Keratinocyte (primary cell): ENCODE measurements at regions not wholly inside any gene's neighbourhood (a gene's known extent, or its start where the extent isn't known, plus 50 kb on each side); places are given as distances from the start of the nearest gene placed in this dataset.
"Not testable (repeated sequence)": the region's sequence is repeated elsewhere in the genome, so short reads cannot be mapped to it uniquely, and the experiment has no call there.

Experiments used
- DNase-seq: peaks from one replicate; pipeline ENCODE4 v3.0.0-alpha.2; 2011; ENCODE audit warnings: low read depth, missing footprints, low spot score
- FAIRE-seq: peaks from 2 replicates; lab custom pipeline; 2011; peaks lifted over from hg19 to GRCh38; lab: Jason Lieb, UNC
- H2AFZ ChIP-seq: 2 replicates; pipeline ENCODE4 v1.6.0; 2012; ENCODE audit warnings: low read length, control low read depth, inconsistent platforms; ENCODE audit not compliant: control insufficient read depth
- H3K27ac ChIP-seq: 2 replicates; pipeline ENCODE4 v1.5.1; 2011; ENCODE audit warnings: low read length; ENCODE audit not compliant: control insufficient read depth, insufficient read depth
- H3K27me3 ChIP-seq: 3 replicates; pipeline ENCODE4 v1.6.0; 2011; ENCODE audit warnings: low read length; ENCODE audit not compliant: control insufficient read depth, insufficient read depth; ENCODE audit errors: extremely low read depth
- H3K36me3 ChIP-seq, 2 experiments: 2 replicates in 1 of 2; 3 replicates in 1 of 2; pipeline ENCODE4 v1.5.1; 2011; ENCODE audit warnings: low read length in 2 of 2, mild to moderate bottlenecking in 1 of 2; ENCODE audit not compliant: control insufficient read depth in 2 of 2, insufficient read depth in 2 of 2; ENCODE audit errors: extremely low read depth in 1 of 2
- H3K4me1 ChIP-seq: 3 replicates; pipeline ENCODE4 v1.5.1; 2011; ENCODE audit warnings: low read length; ENCODE audit not compliant: control insufficient read depth, insufficient read depth; ENCODE audit errors: extremely low read depth
- H3K4me2 ChIP-seq: 3 replicates; pipeline ENCODE4 v1.6.0; 2011; ENCODE audit warnings: low read depth, low read length; ENCODE audit not compliant: control insufficient read depth, insufficient read depth; ENCODE audit errors: extremely low read depth
- H3K4me3 ChIP-seq, 3 experiments: fragments of 200-600 bp in 1 of 3; sonication (generic) in 1 of 3; 2 replicates in 2 of 3; 3 replicates in 1 of 3; pipeline ENCODE4 v1.5.1; 2011 to 2016; ENCODE audit warnings: low read length in 3 of 3, mild to moderate bottlenecking in 3 of 3, control low read depth in 2 of 3, inconsistent platforms in 1 of 3, low read depth in 1 of 3, mixed read lengths in 1 of 3, mixed run types in 1 of 3, moderate library complexity in 1 of 3; ENCODE audit not compliant: control insufficient read depth in 2 of 3, insufficient read depth in 2 of 3; ENCODE audit errors: extremely low read depth in 1 of 3
- H3K79me2 ChIP-seq: 2 replicates; pipeline ENCODE4 v1.6.0; 2012; ENCODE audit warnings: low read length; ENCODE audit not compliant: control insufficient read depth, insufficient read depth
- H3K9ac ChIP-seq: 3 replicates; pipeline ENCODE4 v1.6.0; 2011; ENCODE audit warnings: low read length; ENCODE audit not compliant: control insufficient read depth, insufficient read depth; ENCODE audit errors: extremely low read depth
- H3K9me1 ChIP-seq: 3 replicates; pipeline ENCODE4 v1.6.0; 2011; ENCODE audit warnings: low read length; ENCODE audit not compliant: control insufficient read depth, insufficient read depth; ENCODE audit errors: extremely low read depth
- H3K9me3 ChIP-seq: 2 replicates; pipeline ENCODE4 v1.5.1; 2012; ENCODE audit warnings: low read depth, low read length; ENCODE audit not compliant: control insufficient read depth
- H4K20me1 ChIP-seq: 3 replicates; pipeline ENCODE4 v1.6.0; 2011; ENCODE audit warnings: low read length; ENCODE audit not compliant: control insufficient read depth, insufficient read depth; ENCODE audit errors: extremely low read depth
- EZH2 ChIP-seq: IDR thresholded peaks from one replicate; pipeline ENCODE4 v1.6.1; 2012; ENCODE audit warnings: inconsistent platforms, mild to moderate bottlenecking, low read length, moderate library complexity
- dilution Hi-C: fragments of 300-500 bp; cut with MboI; formaldehyde crosslinking; loops from one replicate; pipeline ENCODE4 v1.7.0; 2020; ENCODE audit warnings: low sequenced_read_pairs; ENCODE audit not compliant: extremely low pct_ligation_motif_present
- TF ChIP-seq, protein P1 (sequence below), 3 experiments: IDR thresholded peaks in 1 of 3; conservative IDR thresholded peaks in 1 of 3; optimal IDR thresholded peaks in 1 of 3; 2 replicates in 2 of 3; 3 replicates in 1 of 3; pipeline versions ENCODE3 to v1.5.1; 2011; ENCODE audit warnings: low read length in 3 of 3, mild to moderate bottlenecking in 3 of 3, moderate library complexity in 2 of 3, control low read depth in 1 of 3, inconsistent platforms in 1 of 3; ENCODE audit not compliant: insufficient read depth in 2 of 3; ENCODE audit errors: extremely low read depth in 1 of 3

DNA sequence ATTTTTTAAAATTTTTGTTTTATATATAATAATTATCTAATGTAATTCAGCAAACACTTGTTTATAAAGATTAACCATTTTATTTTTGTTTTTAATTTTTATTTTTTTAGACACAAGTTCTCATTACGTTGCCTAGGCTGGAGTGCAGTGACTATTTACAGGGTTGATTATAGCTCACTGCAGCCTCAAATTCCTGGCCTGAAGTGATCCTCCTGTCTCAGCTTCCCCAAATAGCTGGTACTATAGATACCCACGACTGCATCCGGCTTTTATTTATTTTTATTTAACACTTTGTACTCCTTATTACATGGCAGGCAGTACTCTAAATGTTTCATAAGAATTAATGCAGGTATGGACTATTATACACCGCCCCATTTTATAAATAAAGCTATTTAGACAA lies 288.7 kb downstream of the MDFIC start:
- Histone ChIP-seq H3K4me2 (no peak overlapping the region), H2AFZ (no peak overlapping the region), H3K36me3 (no peaks in the 10 kb centered on the region), H3K9me3 (no peaks in the 10 kb centered on the region), H4K20me1 (no peaks in the 10 kb centered on the region), H3K27ac (no peak overlapping the region), H3K9ac (no peak overlapping the region), H3K9me1 (no peaks in the 10 kb centered on the region), H3K27me3 (no peaks in the 10 kb centered on the region), H3K79me2 (no peaks in the 10 kb centered on the region), H3K4me3 (no peak overlapping the region), H3K4me1 (no peaks in the 10 kb centered on the region)
- FAIRE-seq (no peak), DNase-seq (no peak)
- dilution Hi-C loops = no loop called here
- TF ChIP-seq, protein P1, sequence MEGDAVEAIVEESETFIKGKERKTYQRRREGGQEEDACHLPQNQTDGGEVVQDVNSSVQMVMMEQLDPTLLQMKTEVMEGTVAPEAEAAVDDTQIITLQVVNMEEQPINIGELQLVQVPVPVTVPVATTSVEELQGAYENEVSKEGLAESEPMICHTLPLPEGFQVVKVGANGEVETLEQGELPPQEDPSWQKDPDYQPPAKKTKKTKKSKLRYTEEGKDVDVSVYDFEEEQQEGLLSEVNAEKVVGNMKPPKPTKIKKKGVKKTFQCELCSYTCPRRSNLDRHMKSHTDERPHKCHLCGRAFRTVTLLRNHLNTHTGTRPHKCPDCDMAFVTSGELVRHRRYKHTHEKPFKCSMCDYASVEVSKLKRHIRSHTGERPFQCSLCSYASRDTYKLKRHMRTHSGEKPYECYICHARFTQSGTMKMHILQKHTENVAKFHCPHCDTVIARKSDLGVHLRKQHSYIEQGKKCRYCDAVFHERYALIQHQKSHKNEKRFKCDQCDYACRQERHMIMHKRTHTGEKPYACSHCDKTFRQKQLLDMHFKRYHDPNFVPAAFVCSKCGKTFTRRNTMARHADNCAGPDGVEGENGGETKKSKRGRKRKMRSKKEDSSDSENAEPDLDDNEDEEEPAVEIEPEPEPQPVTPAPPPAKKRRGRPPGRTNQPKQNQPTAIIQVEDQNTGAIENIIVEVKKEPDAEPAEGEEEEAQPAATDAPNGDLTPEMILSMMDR (optimal IDR thresholded peaks at IDR 0.05 in 1 of 3, IDR thresholded peaks at IDR 0.05 in 1 of 3, conservative IDR thresholded peaks at IDR 0.05 in 1 of 3; ENCODE audit: extremely low read depth in 1 of 3, insufficient read depth in 2 of 3, low read length in 3 of 3) = no peak
- TF ChIP-seq EZH2 = no peak

DNA sequence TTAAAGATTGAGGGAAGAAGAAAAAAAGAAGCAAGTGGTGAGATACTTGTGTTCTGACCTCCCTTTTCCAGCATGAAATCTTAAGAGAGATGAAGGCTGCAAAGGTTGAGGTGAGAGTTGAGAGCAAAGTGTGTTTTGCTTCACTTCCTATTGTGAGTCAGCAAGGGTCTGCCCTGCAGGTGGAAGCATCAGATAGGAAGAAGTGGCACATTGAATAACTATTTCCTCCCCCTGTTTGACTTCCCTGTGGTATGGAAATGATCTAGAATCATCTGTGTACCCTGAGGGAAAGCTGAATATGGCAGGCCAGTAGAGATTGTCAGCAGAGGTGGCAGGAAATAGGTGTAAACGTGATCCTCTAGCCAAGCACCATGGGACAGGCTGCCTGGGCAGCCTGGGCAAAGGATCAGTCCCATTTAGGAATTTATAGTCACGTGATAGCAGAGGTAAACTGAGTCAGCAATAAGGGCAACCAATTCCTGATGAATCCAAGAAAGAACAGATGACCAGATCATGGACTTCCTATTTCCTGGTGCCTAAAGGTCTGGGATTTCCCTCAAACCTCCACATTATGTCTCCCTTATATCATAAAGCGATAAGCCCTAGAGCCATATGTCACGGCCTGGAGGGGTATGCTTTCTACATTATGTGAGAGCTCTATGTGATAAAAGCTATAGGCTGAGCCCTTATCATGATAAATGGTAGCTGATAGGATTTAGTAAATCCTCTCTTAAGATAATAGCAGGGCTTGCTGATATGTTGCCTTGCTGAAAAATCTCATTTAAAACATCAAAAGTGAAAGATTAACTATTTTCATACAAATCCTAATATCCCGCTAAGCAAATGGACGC lies 287.0 kb downstream of the MDFIC start:
- Histone ChIP-seq H4K20me1 (no peaks in the 10 kb centered on the region), H3K9ac (no peak overlapping the region), H3K27ac (no peak overlapping the region), H3K4me3 (no peak overlapping the region), H3K79me2 (no peaks in the 10 kb centered on the region), H3K4me1 (no peaks in the 10 kb centered on the region), H3K9me3 (no peaks in the 10 kb centered on the region), H3K27me3 (no peaks in the 10 kb centered on the region), H2AFZ (no peak overlapping the region), H3K4me2 (no peak overlapping the region), H3K36me3 (no peaks in the 10 kb centered on the region), H3K9me1 (no peaks in the 10 kb centered on the region)
- TF ChIP-seq, protein P1 (optimal IDR thresholded peaks at IDR 0.05 in 1 of 3, IDR thresholded peaks at IDR 0.05 in 1 of 3, conservative IDR thresholded peaks at IDR 0.05 in 1 of 3; ENCODE audit: extremely low read depth in 1 of 3, insufficient read depth in 2 of 3, low read length in 3 of 3) = peak in 1 of 3 experiments; percentile 30
- TF ChIP-seq EZH2 = no peak
- DNase-seq = no peak
- FAIRE-seq = no peak
- dilution Hi-C loops = no loop called here

DNA sequence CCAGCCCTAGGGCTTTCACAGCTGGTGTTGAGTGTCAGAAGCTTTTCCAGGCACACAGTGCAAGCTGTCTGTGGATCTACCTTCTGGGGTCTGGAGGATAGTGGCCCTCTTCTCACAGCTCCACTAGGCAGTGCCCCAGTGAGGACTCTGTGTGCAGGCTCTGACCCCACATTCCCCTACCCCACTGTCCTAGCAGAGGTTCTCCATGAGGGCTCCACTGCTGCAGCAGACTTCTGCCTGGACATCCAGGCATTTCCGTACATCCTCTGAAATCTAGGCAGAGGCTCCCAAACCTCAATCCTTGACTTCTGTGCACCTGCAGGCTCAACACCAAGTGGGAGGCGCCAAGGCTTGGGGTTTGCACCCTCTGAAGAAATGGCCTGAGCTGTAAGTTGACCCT lies 284.5 kb downstream of the MDFIC start:
- H3K79me2 ChIP-seq, H2AFZ ChIP-seq: not testable (repeated sequence)

More for the DNA sequence above, 284.5 kb downstream of the MDFIC start:
- H3K9me1 ChIP-seq, H3K27ac ChIP-seq, H3K9ac ChIP-seq, H3K4me2 ChIP-seq, H3K4me3 ChIP-seq, H3K9me3 ChIP-seq, H4K20me1 ChIP-seq, DNase-seq, H3K36me3 ChIP-seq, FAIRE-seq, H3K4me1 ChIP-seq, H3K27me3 ChIP-seq, dilution Hi-C loops: not testable (repeated sequence)
